Neural progenitor cell (in vitro differentiated cells): ENCODE measurements at regions not wholly inside any gene's neighbourhood (a gene's known extent, or its start where the extent isn't known, plus 50 kb on each side); places are given as distances from the start of the nearest gene placed in this dataset.

Experiments
- DNase-seq: peaks from one replicate; pipeline ENCODE4 v3.0.0-alpha.2; 2016; ENCODE audit warnings: low spot score
- H2AFZ ChIP-seq: fragments of 200-600 bp; sonication (generic); replicated peaks from 2 replicates; pipeline ENCODE4 v1.6.1; 2016; ENCODE audit warnings: antibody characterized with exemption
- H3F3A ChIP-seq: fragments of 200-600 bp; sonication (generic); 2 replicates; pipeline ENCODE4 v1.6.1; 2016; ENCODE audit warnings: antibody characterized with exemption, low read depth
- H3K27ac ChIP-seq: fragments of 200-600 bp; sonication (generic); 2 replicates; pipeline ENCODE4 v1.5.1; 2016; ENCODE audit warnings: mild to moderate bottlenecking
- H3K27me3 ChIP-seq: fragments of 200-600 bp; sonication (generic); 2 replicates; pipeline ENCODE4 v1.6.1; 2016; ENCODE audit warnings: mild to moderate bottlenecking, moderate library complexity
- H3K36me3 ChIP-seq: fragments of 200-600 bp; sonication (generic); 2 replicates; pipeline ENCODE4 v1.5.1; 2016
- H3K4me1 ChIP-seq: fragments of 200-600 bp; sonication (generic); 2 replicates; pipeline ENCODE4 v1.6.1; 2016; ENCODE audit warnings: mixed run types
- H3K4me2 ChIP-seq: fragments of 200-600 bp; sonication (generic); 2 replicates; pipeline ENCODE4 v1.6.1; 2016
- H3K4me3 ChIP-seq: fragments of 200-600 bp; sonication (generic); 2 replicates; pipeline ENCODE4 v1.5.1; 2016
- H3K79me2 ChIP-seq: fragments of 200-600 bp; sonication (generic); 2 replicates; pipeline ENCODE4 v1.6.1; 2016; ENCODE audit warnings: low read depth
- H3K9ac ChIP-seq: fragments of 200-600 bp; sonication (generic); 2 replicates; pipeline ENCODE4 v1.6.1; 2016
- H3K9me3 ChIP-seq: fragments of 200-600 bp; sonication (generic); 2 replicates; pipeline ENCODE4 v1.5.1; 2016; ENCODE audit warnings: low read depth
- H4K20me1 ChIP-seq: fragments of 200-600 bp; sonication (generic); 2 replicates; pipeline ENCODE4 v1.6.1; 2016; ENCODE audit warnings: low read depth
- H3K27ac Mint-ChIP-seq: 3 replicates; pipeline ENCODE4 v1.8.0; 2021; ENCODE audit warnings: mixed read lengths
- H3K27me3 Mint-ChIP-seq: 2 replicates; pipeline ENCODE4 v1.8.0; 2022; ENCODE audit warnings: low read depth, mild to moderate bottlenecking, inconsistent platforms, moderate library complexity, mixed read lengths; ENCODE audit not compliant: insufficient read depth
- H3K36me3 Mint-ChIP-seq: 3 replicates; pipeline ENCODE4 v1.8.0; 2021; ENCODE audit warnings: mixed read lengths
- H3K4me1 Mint-ChIP-seq: 3 replicates; pipeline ENCODE4 v1.8.0; 2021; ENCODE audit warnings: mixed read lengths
- H3K4me3 Mint-ChIP-seq: 3 replicates; pipeline ENCODE4 v1.8.0; 2021; ENCODE audit warnings: mild to moderate bottlenecking, moderate library complexity, mixed read lengths
- H3K9me3 Mint-ChIP-seq: 3 replicates; pipeline ENCODE4 v1.8.0; 2020; ENCODE audit warnings: mixed read lengths
- EZH2 ChIP-seq: fragments of 200-600 bp; sonication (generic); IDR thresholded peaks from 2 replicates; pipeline ENCODE4 v1.6.1; 2017; ENCODE audit warnings: antibody characterized with exemption, mild to moderate bottlenecking, moderate library complexity
- EZH2phosphoT487 ChIP-seq: fragments of 200-600 bp; sonication (generic); IDR thresholded peaks from 2 replicates; pipeline ENCODE4 v1.6.1; 2017; ENCODE audit warnings: antibody characterized with exemption
- TF ChIP-seq, protein P1 (sequence below): fragments of 200-600 bp; sonication (generic); IDR thresholded peaks from 2 replicates; pipeline ENCODE4 v1.5.1; 2017; ENCODE audit warnings: antibody characterized with exemption, mild to moderate bottlenecking

DNA sequence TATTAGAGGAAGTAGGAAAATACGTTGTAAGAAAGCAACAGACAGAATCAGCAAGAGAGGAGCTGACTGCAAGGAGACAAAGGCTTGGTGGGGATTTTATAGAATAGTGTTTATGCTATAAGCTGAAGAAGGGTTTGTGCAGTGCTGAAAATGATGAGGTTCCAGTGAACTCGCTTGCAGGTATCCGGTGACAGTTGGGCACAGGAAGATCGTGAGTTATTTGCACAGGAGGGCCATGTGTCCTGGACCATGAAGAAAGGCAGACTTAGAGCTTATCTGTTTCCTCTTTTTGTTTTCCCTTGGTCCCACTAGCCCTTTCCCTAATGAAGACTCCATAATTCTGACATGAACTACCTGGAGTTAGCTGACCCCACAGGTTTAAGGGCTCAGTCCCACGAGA is 61.4 kb downstream of the NXNL2 start:
- H3K4me1 ChIP-seq = no peaks in the 10 kb centered on the region
- H3K36me3 ChIP-seq = no peaks in the 10 kb centered on the region
- no peaks in the 10 kb centered on the region for H3K27me3 ChIP-seq
- H3K9ac ChIP-seq = no peak overlapping the region
- H3K4me2 ChIP-seq = no peak overlapping the region
- no peak overlapping the region for H3K27ac ChIP-seq
- H3K27ac Mint-ChIP-seq = no peak overlapping the region
- TF ChIP-seq EZH2 (no peak), EZH2phosphoT487 (no peak)
- TF ChIP-seq, protein P1, sequence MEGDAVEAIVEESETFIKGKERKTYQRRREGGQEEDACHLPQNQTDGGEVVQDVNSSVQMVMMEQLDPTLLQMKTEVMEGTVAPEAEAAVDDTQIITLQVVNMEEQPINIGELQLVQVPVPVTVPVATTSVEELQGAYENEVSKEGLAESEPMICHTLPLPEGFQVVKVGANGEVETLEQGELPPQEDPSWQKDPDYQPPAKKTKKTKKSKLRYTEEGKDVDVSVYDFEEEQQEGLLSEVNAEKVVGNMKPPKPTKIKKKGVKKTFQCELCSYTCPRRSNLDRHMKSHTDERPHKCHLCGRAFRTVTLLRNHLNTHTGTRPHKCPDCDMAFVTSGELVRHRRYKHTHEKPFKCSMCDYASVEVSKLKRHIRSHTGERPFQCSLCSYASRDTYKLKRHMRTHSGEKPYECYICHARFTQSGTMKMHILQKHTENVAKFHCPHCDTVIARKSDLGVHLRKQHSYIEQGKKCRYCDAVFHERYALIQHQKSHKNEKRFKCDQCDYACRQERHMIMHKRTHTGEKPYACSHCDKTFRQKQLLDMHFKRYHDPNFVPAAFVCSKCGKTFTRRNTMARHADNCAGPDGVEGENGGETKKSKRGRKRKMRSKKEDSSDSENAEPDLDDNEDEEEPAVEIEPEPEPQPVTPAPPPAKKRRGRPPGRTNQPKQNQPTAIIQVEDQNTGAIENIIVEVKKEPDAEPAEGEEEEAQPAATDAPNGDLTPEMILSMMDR = no peak
- no peaks in the 10 kb centered on the region for H3K36me3 Mint-ChIP-seq
- no peaks in the 10 kb centered on the region for H3K9me3 ChIP-seq
- no peaks in the 10 kb centered on the region for H3K79me2 ChIP-seq
- peak overlapping the region; percentile 6 for H2AFZ ChIP-seq
- no peak for DNase-seq
- no peaks in the 10 kb centered on the region for H3K4me1 Mint-ChIP-seq
- H3F3A ChIP-seq = no peaks in the 10 kb centered on the region
- no peaks in the 10 kb centered on the region for H4K20me1 ChIP-seq
- no peak overlapping the region for H3K4me3 Mint-ChIP-seq
- H3K27me3 Mint-ChIP-seq = no peaks in the 10 kb centered on the region
- peaks cover 11% of the 10 kb centered on the region for H3K9me3 Mint-ChIP-seq
- no peak overlapping the region for H3K4me3 ChIP-seq

- H3K4me3 ChIP-seq = no peak overlapping the region
- Mint-ChIP-seq H3K27me3 (peaks cover 2% of the 10 kb centered on the region), H3K9me3 (peaks cover 13% of the 10 kb centered on the region), H3K4me3 (no peak overlapping the region), H3K4me1 (peaks cover 4% of the 10 kb centered on the region), H3K36me3 (peaks cover 2% of the 10 kb centered on the region), H3K27ac (no peak overlapping the region)
- H3K9me3 ChIP-seq = no peaks in the 10 kb centered on the region
- H3K79me2 ChIP-seq = no peaks in the 10 kb centered on the region
- no peaks in the 10 kb centered on the region for H4K20me1 ChIP-seq
- TF ChIP-seq EZH2 (no peak), EZH2phosphoT487 (no peak)
- TF ChIP-seq, protein P1 = no peak
- H3F3A ChIP-seq = no peaks in the 10 kb centered on the region
- no peak overlapping the region for H3K4me2 ChIP-seq
- no peak overlapping the region for H3K27ac ChIP-seq
- DNase-seq = no peak
- no peak overlapping the region for H2AFZ ChIP-seq
- no peaks in the 10 kb centered on the region for H3K27me3 ChIP-seq
- no peaks in the 10 kb centered on the region for H3K4me1 ChIP-seq
- H3K36me3 ChIP-seq = no peaks in the 10 kb centered on the region
- no peak overlapping the region for H3K9ac ChIP-seq
Measured at GRCh38 chr9:88604836-88605511, 70.0 kb downstream of the NXNL2 start.

DNA sequence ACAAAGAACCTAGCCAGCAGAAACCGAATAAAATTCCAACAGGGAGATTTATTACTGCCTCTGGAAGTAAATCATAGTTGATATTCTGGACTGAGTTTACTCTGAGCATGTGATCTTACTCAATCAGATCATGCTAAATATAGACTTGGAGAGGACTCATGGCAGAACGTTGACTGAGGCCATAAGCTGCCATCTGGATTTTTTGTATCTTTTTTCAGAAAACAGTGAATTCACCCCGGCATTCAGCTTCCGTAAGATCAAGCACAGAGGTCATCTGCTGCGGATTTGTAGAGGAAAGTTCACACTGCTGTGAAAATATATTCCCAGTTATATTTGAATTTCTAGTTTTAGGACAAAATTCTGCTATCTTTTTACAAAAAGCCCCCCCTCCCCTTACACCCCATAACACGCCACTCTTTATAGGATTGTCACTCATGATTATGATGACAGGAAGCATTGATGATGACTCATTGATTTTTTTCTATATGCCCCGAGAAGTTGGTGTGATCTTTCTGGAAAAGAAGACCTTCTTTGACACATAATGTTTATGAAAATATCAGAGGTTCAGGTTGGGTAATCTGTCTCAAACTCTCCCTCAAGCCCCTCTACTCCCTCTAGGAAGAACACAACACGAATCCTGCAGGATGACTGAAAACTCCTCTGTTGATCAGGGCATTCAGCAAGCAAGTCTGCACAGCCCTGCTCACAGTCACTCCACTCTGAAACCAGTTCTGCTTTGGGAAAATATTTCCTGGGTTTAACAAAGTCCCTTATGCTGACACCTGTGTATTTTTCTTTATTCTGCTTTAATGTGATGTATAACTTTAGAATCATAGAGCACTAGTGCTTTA is 70.8 kb downstream of the NXNL2 start:
- Histone ChIP-seq H4K20me1 (no peaks in the 10 kb centered on the region), H2AFZ (no peak overlapping the region), H3F3A (no peaks in the 10 kb centered on the region), H3K9ac (no peak overlapping the region), H3K27ac (no peak overlapping the region), H3K27me3 (no peaks in the 10 kb centered on the region), H3K4me1 (no peaks in the 10 kb centered on the region), H3K9me3 (no peaks in the 10 kb centered on the region), H3K36me3 (no peaks in the 10 kb centered on the region), H3K4me3 (no peak overlapping the region), H3K4me2 (no peak overlapping the region), H3K79me2 (no peaks in the 10 kb centered on the region)
- peaks cover 2% of the 10 kb centered on the region for H3K36me3 Mint-ChIP-seq
- peaks cover 12% of the 10 kb centered on the region for H3K9me3 Mint-ChIP-seq
- H3K27ac Mint-ChIP-seq = no peak overlapping the region
- H3K4me1 Mint-ChIP-seq = peaks cover 4% of the 10 kb centered on the region
- H3K4me3 Mint-ChIP-seq = no peak overlapping the region
- no peak for DNase-seq
- peaks cover 2% of the 10 kb centered on the region for H3K27me3 Mint-ChIP-seq
- TF ChIP-seq, protein P1 = no peak
- TF ChIP-seq EZH2 (no peak), EZH2phosphoT487 (no peak)
